HepG2 (cell line): ENCODE measurements at regions not wholly inside any gene's neighbourhood (a gene's known extent, or its start where the extent isn't known, plus 50 kb on each side); places are given as distances from the start of the nearest gene placed in this dataset.

ENCODE experiments used
- ATAC-seq: fragments of 200-7000 bp; cut with Tn5 transposase; 3 replicates; pipeline ENCODE4 v1.9.1; 2020; ENCODE audit warnings: mild to moderate bottlenecking, moderate library complexity
- BruUV-seq: library from RNA; stranded (reverse); fragments of 400-500 nt; replicated peaks from 2 replicates; lab custom pipeline; 2021; lab: Mats Ljungman, UMichigan
- CTCF ChIA-PET: fragments of 300-600 bp; formaldehyde crosslinking; extraction: SDS; loops from one replicate; lab custom pipeline; 2021; ENCODE audit warnings: low total read pairs, inconsistent platforms, low intra/inter-chr PET ratio; lab: Yijun Ruan, JAX
- POLR2A ChIA-PET: fragments of 350-600 bp; sonication (Branson Sonifier 250); formaldehyde crosslinking; loops from one replicate; lab custom pipeline; 2020; ENCODE audit warnings: antibody characterized with exemption, inconsistent platforms; lab: Yijun Ruan, JAX
- DNase-seq: peaks from one replicate; pipeline ENCODE4 v3.0.0-alpha.2; 2015; ENCODE audit warnings: low spot score
- FAIRE-seq: peaks from 3 replicates; lab custom pipeline; 2011; peaks lifted over from hg19 to GRCh38; lab: Jason Lieb, UNC
- H2AFZ ChIP-seq: one replicate; pipeline ENCODE4 v1.6.1; 2011; ENCODE audit warnings: low read length, inconsistent platforms
- H3K27ac ChIP-seq: fragments of 300-600 bp; 3 replicates; pipeline ENCODE4 v1.8.0; 2011; ENCODE audit warnings: mixed run types, mild to moderate bottlenecking, mixed read lengths, low read length, inconsistent platforms; ENCODE audit not compliant: insufficient read depth; ENCODE audit errors: extremely low read length
- H3K27me3 ChIP-seq, 2 experiments: fragments of 200-600 bp in 1 of 2; 2 replicates in 1 of 2; 3 replicates in 1 of 2; pipeline versions ENCODE4 v1.6.0 to v1.8.0; 2011; ENCODE audit warnings: low read length in 2 of 2, mild to moderate bottlenecking in 2 of 2, moderate library complexity in 2 of 2, inconsistent platforms in 1 of 2; ENCODE audit not compliant: insufficient read depth in 2 of 2, control insufficient read depth in 1 of 2
- H3K36me3 ChIP-seq, 2 experiments: fragments of 200-600 bp in 1 of 2; replicated peaks in 1 of 2; 2 replicates in 1 of 2; 3 replicates in 1 of 2; pipeline versions ENCODE4 v1.5.1 to v1.8.0; 2011; ENCODE audit warnings: low read length in 2 of 2, inconsistent platforms in 1 of 2; ENCODE audit not compliant: insufficient read depth in 2 of 2, control insufficient read depth in 1 of 2
- H3K4me1 ChIP-seq: 2 replicates; pipeline ENCODE4 v1.5.1; 2012; ENCODE audit warnings: low read length, inconsistent platforms; ENCODE audit not compliant: insufficient read depth
- H3K4me2 ChIP-seq: 2 replicates; pipeline ENCODE4 v1.6.0; 2011; ENCODE audit warnings: low read depth, low read length, inconsistent platforms
- H3K4me3 ChIP-seq, 3 experiments: fragments of 200-600 bp in 1 of 3; sonication (generic), shearing (Covaris generic) in 1 of 3; replicated peaks in 1 of 3; 2 replicates each; pipeline ENCODE4 v1.5.1; 2011 to 2016; ENCODE audit warnings: low read length in 3 of 3, inconsistent platforms in 2 of 3, low read depth in 2 of 3, mild to moderate bottlenecking in 2 of 3, control low read depth in 1 of 3, mixed read lengths in 1 of 3; ENCODE audit not compliant: insufficient read depth in 1 of 3
- H3K79me2 ChIP-seq: one replicate; pipeline ENCODE4 v1.6.1; 2011; ENCODE audit warnings: low read length, inconsistent platforms; ENCODE audit not compliant: insufficient read depth
- H3K9ac ChIP-seq: 2 replicates; pipeline ENCODE4 v1.6.0; 2011; ENCODE audit warnings: mild to moderate bottlenecking, low read depth, low read length, inconsistent platforms; ENCODE audit not compliant: insufficient read depth
- H3K9me3 ChIP-seq: 2 replicates; pipeline ENCODE4 v1.5.1; 2012; ENCODE audit warnings: mild to moderate bottlenecking, low read length
- H4K20me1 ChIP-seq: 2 replicates; pipeline ENCODE4 v1.6.0; 2011; ENCODE audit warnings: inconsistent platforms, mild to moderate bottlenecking, low read length, moderate library complexity; ENCODE audit not compliant: insufficient read depth
- ATF4 ChIP-seq, 2 experiments: fragments of 450-650 bp in 1 of 2; sonication (generic) in 1 of 2; formaldehyde crosslinking; IDR thresholded peaks; 2 replicates each; pipeline versions ENCODE4 v1.5.0 to v1.8.0; 2020 to 2022; ENCODE audit warnings: mild to moderate bottlenecking in 1 of 2, missing genetic modification reagents in 1 of 2
- ATRX ChIP-seq: sonication (generic); formaldehyde crosslinking; IDR thresholded peaks from 2 replicates; pipeline ENCODE4 v1.4.0; 2020; ENCODE audit warnings: missing genetic modification reagents, borderline replicate concordance
- E2F5 ChIP-seq: sonication (generic); formaldehyde crosslinking; conservative IDR thresholded peaks from 2 replicates; pipeline ENCODE4 v1.4.0; 2020; ENCODE audit warnings: missing genetic modification reagents
- GABPB1 ChIP-seq: IDR thresholded peaks from 2 replicates; pipeline ENCODE4 v1.6.1; 2016; ENCODE audit warnings: mild to moderate bottlenecking, missing genetic modification reagents, moderate library complexity, missing compliant biosample characterization
- NCOA1 ChIP-seq: sonication (generic); formaldehyde crosslinking; IDR thresholded peaks from 2 replicates; pipeline ENCODE4 v1.9.0; 2021; ENCODE audit warnings: missing genetic modification reagents
- SAFB2 ChIP-seq: sonication (generic); formaldehyde crosslinking; IDR thresholded peaks from 2 replicates; pipeline ENCODE4 v1.5.1; 2020; ENCODE audit warnings: missing genetic modification reagents, low read depth, mild to moderate bottlenecking, borderline replicate concordance
- TAF1 ChIP-seq: sonication (generic); formaldehyde crosslinking; IDR thresholded peaks from 2 replicates; pipeline ENCODE4 v1.4.0; 2020; ENCODE audit warnings: missing genetic modification reagents
- TERF1 ChIP-seq: sonication (generic); formaldehyde crosslinking; IDR thresholded peaks from 2 replicates; pipeline ENCODE4 v1.8.0; 2022; ENCODE audit warnings: mild to moderate bottlenecking, missing genetic modification reagents, moderate library complexity
- TFE3 ChIP-seq: IDR thresholded peaks from 2 replicates; pipeline ENCODE4 v1.6.1; 2016
- ZNF124 ChIP-seq: sonication (generic); formaldehyde crosslinking; IDR thresholded peaks from 2 replicates; pipeline ENCODE4 v1.4.0; 2020; ENCODE audit warnings: missing genetic modification reagents
- ZNF232 ChIP-seq: sonication (generic); formaldehyde crosslinking; IDR thresholded peaks from 2 replicates; pipeline ENCODE4 v1.4.0; 2020; ENCODE audit warnings: missing genetic modification reagents, borderline replicate concordance
- ZNF274 ChIP-seq: sonication (generic); formaldehyde crosslinking; IDR thresholded peaks from 2 replicates; pipeline ENCODE4 v1.5.1; 2020; ENCODE audit warnings: mild to moderate bottlenecking, missing genetic modification reagents
- ZNF296 ChIP-seq: sonication (generic); formaldehyde crosslinking; conservative IDR thresholded peaks from 2 replicates; pipeline ENCODE4 v1.5.0; 2020; ENCODE audit warnings: mild to moderate bottlenecking, missing genetic modification reagents
- ZNF567 ChIP-seq: sonication (generic); formaldehyde crosslinking; IDR thresholded peaks from 2 replicates; pipeline ENCODE4 v1.8.1; 2023; ENCODE audit warnings: mild to moderate bottlenecking, missing genetic modification reagents, borderline replicate concordance
- ZNF570 ChIP-seq: sonication (generic); formaldehyde crosslinking; IDR thresholded peaks from 2 replicates; pipeline ENCODE4 v1.4.0; 2020; ENCODE audit warnings: mild to moderate bottlenecking, missing genetic modification reagents, borderline replicate concordance
- ZSCAN21 ChIP-seq: sonication (generic); formaldehyde crosslinking; IDR thresholded peaks from 2 replicates; pipeline ENCODE4 v1.8.0; 2022; ENCODE audit warnings: mild to moderate bottlenecking, missing genetic modification reagents, moderate library complexity, borderline replicate concordance
- WGBS: methylation state at CpG from one replicate; pipeline ENCODE4 v1.1.6; 2017; ENCODE audit warnings: low lambda C conversion rate; 5-methylcytosine and 5-hydroxymethylcytosine counted together
- in situ Hi-C: cut with HindIII; loops from 2 replicates; pipeline ENCODE4 v1.10.0; 2017; ENCODE audit warnings: low pct_unique_long_range_greater_than_20kb; ENCODE audit not compliant: extremely low pct_ligation_motif_present
- intact Hi-C: fragments of 100-400 bp; cut with micrococcal nuclease; formaldehyde crosslinking; loops from one replicate; pipeline ENCODE4 v1.10.0; 2022; ENCODE audit not compliant: unreplicated experiment

GRCh38 chr2:8039732-8040131 lies 642.1 kb upstream of the ID2 start:
- H2AFZ ChIP-seq: no peak overlapping the region
- FAIRE-seq: no peak
- ATAC-seq: no peak
- H3K36me3 ChIP-seq: no peaks in the 10 kb centered on the region
- CTCF ChIA-PET: no interaction called here
- no peak overlapping the region for H3K4me3 ChIP-seq
- DNase-seq: no peak
- no peaks in the 10 kb centered on the region for H3K4me1 ChIP-seq
- no peaks in the 10 kb centered on the region for H3K79me2 ChIP-seq
- in situ Hi-C loops: no loop called here
- H3K27ac ChIP-seq: no peak overlapping the region
- 5% methylated on average over 2 of the region's 2 CpGs for WGBS
- POLR2A ChIA-PET: no interaction called here
- peaks cover 0 to 8% of the 10 kb centered on the region in 2 experiments; a peak in 2 of 5 replicates for H3K27me3 ChIP-seq
- no peaks in the 10 kb centered on the region for H3K9me3 ChIP-seq
- H3K4me2 ChIP-seq: no peak overlapping the region
- no TSS peak for BruUV-seq
- no peaks in the 10 kb centered on the region for H4K20me1 ChIP-seq
- intact Hi-C loops: no loop called here
- no peak overlapping the region for H3K9ac ChIP-seq
- TF ChIP-seq SAFB2 (CRISPR knock-in tag): no peak
- no peak for TF ChIP-seq ZNF274
- no peak for TF ChIP-seq E2F5 (CRISPR knock-in tag)
- no peak for TF ChIP-seq TERF1 (CRISPR knock-in tag)
- no peak for TF ChIP-seq GABPB1 (CRISPR knock-in tag)
- no peak for TF ChIP-seq ZNF124 (CRISPR knock-in tag)
- TF ChIP-seq ATF4 (CRISPR knock-in tag; IDR thresholded peaks at IDR 0.05): no peak
- TF ChIP-seq TAF1: no peak
- TF ChIP-seq ZSCAN21 (CRISPR knock-in tag): no peak
- no peak for TF ChIP-seq ZNF296 (CRISPR knock-in tag)
- TF ChIP-seq ZNF567 (CRISPR knock-in tag): no peak
- TF ChIP-seq NCOA1 (CRISPR knock-in tag): no peak
- no peak for TF ChIP-seq TFE3
- TF ChIP-seq ATRX: no peak
- TF ChIP-seq ZNF570 (CRISPR knock-in tag): no peak
- no peak for TF ChIP-seq ZNF232
